AG09319 (cell line): ENCODE measurements at regions not wholly inside any gene's neighbourhood (a gene's known extent, or its start where the extent isn't known, plus 50 kb on each side); places are given as distances from the start of the nearest gene placed in this dataset.
"Not testable (repeated sequence)": the region's sequence is repeated elsewhere in the genome, so short reads cannot be mapped to it uniquely, and the experiment has no call there.

Experiments used
- DNase-seq: peaks from one replicate; pipeline ENCODE4 v3.0.0-alpha.2; 2010; ENCODE audit warnings: low read depth; ENCODE audit errors: extremely low read depth
- TF ChIP-seq, protein P1 (sequence below): IDR thresholded peaks from 2 replicates; pipeline ENCODE4 v1.5.1; 2011; ENCODE audit warnings: low read depth, mild to moderate bottlenecking, inconsistent platforms, low read length, moderate library complexity

DNA sequence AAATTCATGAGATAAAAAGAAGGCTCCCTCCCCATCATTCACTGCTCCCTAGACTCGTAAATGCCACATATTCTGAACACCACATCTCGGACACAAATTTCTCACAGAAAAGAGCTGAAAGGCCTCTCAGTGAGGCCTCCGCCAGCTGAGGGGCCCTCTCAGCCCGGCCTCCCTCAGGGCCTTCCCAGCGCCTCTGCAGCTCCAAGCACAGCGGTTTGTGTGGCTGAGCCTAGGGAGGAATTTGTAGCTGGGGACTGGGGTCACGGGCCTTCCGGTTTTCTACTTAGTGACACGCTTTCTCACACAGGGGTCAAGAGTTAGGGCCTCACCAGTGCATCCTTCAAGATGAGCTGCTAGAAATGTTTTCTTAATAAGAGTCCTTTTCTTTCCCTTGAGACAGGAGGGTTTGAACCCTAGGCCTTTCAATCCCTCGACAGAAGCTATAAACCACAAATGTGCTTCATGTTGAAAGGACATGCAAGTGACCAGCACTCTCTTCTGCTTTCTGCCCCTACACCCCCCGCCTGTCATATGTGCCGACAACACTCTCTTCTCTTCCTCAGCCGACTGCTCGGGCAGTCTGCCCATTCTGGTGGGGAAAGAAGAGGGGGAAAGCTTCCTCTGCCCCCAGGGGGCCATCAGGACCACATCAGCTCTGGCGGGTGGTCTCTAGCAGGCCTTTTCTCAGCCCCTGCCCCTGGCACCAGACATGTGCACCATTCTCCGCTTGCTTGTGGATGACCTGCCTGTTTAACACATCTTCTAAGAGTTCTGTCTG lies 104.9 kb downstream of the CHIC2 start:
- no peak for DNase-seq
- TF ChIP-seq, protein P1, sequence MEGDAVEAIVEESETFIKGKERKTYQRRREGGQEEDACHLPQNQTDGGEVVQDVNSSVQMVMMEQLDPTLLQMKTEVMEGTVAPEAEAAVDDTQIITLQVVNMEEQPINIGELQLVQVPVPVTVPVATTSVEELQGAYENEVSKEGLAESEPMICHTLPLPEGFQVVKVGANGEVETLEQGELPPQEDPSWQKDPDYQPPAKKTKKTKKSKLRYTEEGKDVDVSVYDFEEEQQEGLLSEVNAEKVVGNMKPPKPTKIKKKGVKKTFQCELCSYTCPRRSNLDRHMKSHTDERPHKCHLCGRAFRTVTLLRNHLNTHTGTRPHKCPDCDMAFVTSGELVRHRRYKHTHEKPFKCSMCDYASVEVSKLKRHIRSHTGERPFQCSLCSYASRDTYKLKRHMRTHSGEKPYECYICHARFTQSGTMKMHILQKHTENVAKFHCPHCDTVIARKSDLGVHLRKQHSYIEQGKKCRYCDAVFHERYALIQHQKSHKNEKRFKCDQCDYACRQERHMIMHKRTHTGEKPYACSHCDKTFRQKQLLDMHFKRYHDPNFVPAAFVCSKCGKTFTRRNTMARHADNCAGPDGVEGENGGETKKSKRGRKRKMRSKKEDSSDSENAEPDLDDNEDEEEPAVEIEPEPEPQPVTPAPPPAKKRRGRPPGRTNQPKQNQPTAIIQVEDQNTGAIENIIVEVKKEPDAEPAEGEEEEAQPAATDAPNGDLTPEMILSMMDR, result no peak

DNA sequence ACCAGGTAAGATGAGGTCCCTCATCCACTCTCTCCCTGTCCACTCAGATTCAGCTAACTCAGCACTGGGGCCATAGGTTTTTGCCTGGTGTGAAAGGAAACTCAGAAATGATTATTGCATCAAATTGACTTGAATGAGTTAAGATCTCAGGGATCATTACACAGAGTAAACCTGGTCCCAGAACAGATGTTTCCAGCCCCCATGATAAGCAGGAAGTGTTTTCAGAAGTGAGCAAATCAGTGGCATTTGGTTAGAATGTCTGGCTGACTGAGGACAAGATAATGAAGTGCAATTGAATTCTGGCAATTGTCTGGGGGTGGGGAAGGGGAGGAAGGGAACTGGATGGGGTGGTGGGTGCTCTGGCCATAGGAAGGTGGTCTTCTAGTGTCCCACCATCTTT lies 108.0 kb downstream of the CHIC2 start:
- TF ChIP-seq, protein P1, result no peak
- DNase-seq, result no peak

DNA sequence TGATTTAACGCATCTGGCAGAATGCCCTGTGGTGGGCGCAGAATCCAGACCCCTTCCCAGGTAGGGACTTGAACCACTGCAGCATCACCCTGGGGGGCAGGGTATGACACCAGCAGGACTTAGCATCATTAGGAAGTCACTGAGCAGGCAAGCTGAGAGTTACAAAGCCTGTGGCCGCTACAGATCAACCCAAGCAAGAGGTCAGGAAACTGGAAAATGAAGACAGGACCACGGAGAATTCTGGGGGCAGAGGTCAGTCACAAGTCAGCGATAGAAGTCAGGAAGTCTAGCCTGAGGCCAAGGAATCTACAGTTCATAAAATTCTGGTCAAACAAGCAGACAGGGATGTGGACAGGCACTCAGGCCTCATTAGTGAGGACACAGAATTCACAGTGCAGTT lies 108.4 kb downstream of the CHIC2 start:
- TF ChIP-seq, protein P1, result no peak
- no peak for DNase-seq

DNA sequence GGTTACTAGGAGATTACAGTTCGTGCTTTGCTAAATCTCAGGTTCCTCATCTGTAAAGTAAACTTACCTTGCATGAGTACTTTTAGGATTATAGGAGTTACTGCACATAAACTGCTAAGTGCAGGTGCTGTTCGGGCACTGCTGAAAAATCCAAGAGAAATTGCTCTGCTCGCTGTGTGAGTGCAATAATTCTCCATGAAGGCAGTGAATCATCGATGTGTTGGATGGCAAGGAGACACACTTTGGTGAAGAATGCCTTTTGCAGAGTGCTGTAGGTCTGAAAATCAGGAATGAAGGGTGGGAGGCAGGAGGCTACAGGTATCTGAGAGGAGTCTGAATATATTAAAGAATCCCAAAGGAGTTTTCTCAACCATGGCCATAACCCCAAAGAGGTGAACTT lies 113.0 kb downstream of the CHIC2 start:
- TF ChIP-seq, protein P1, result no peak

DNA sequence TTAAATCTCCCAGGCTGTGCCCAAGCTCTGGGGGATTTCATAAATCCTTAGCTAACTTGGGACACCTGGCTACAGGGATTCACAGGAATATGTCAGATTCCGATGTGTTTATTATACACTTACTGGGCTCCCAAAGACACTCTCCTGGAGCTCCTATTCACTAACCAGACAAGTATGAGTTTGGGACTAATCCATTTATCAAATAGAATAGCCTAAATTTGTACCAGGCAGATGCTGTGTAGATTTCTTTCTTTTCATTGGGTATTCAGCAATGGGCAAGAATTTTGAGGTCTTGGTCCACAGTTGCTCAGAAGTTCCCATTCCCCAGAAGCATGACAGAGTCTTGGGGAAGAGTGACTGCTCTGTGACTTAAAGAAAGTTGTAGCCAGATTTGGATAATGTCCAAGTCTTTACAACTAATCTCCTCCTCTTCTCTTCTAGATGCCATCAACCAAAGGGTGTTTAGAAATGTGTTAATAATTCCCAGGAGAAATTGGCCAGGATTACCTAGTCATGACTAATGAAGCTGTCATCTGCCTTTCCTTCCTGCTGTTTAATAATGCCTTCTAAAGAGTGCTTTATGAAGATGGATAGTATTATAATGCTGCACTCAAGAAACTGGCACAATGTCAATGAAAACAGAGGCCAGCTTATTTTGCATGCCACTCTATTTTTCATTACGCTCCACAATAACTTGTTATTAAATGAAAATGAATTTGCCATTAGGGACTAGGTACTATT lies 120.9 kb downstream of the CHIC2 start:
- TF ChIP-seq, protein P1, result no peak

More for the DNA sequence above, 113.0 kb downstream of the CHIC2 start:
- DNase-seq, result no peak

DNA sequence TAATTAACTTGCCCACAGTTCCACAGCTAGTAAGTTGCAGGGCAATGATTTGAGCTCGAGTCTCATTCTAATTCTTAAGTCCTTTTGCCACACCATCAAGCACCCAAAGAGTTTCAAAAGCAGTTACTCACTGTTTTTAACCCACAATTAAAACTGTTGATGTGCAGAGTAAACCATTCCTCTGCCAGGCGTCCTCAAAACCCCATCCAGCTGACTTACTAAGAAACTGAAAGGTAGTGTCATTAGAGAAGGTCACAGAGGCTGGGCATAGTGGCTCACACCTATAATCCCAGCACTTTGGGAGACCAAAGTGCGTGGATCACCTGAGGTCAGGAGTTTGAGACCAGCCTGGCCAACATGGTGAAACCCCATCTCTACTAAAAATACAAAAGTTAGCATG lies 121.7 kb downstream of the CHIC2 start:
- TF ChIP-seq, protein P1, result no peak
- no peak for DNase-seq

More for the DNA sequence above, 120.9 kb downstream of the CHIC2 start:
- DNase-seq, result no peak

DNA sequence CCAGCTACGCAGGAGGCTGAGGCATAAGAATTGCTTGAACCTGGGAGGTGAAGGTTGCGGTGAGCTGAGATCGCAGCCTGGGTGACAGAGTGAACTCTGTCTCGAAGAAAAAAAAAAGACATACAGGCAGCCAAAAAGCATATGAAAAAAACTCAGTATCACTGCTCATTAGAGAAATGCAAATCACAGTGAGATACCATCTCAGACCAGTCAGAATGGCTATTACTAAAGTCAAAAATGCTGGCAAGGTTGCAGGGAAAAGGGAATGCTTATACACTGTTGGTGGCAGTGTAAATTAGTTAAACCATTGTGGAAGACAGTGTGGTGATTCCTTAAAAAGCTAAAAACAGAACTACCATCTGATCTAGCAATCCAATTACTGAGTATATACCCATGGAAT lies 123.1 kb downstream of the CHIC2 start:
- TF ChIP-seq, protein P1, result no peak

DNA sequence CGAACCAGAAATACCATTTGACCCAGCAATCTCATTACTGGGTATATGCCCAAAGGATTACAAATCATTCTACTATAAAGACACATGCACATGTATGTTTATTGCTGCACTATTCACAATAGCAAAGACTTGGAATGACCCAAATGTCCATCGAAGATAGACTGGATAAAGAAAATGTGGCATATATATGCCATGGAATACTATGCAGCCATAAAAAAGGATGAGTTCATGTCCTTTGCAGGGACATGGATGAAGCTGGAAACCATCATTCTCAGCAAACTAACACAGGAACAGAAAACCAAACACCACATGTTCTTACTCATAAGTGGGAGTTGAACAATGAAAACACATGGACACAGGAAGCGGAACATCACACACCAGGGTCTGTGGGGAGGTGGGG lies 124.5 kb downstream of the CHIC2 start:
- not testable (repeated sequence) for DNase-seq

More for the DNA sequence above, 123.1 kb downstream of the CHIC2 start:
- no peak for DNase-seq
